Trophoblast cell (in vitro differentiated cells and primary cell): ENCODE measurements at regions not wholly inside any gene's neighbourhood (a gene's known extent, or its start where the extent isn't known, plus 50 kb on each side); places are given as distances from the start of the nearest gene placed in this dataset.

Experiments used
- DNase-seq, 2 donors: peaks; one replicate each; pipeline ENCODE4 v3.0.0-alpha.2; 2016
- H2AFZ ChIP-seq: 2 replicates; pipeline ENCODE4 v1.6.1; 2013; ENCODE audit warnings: low read length, moderate library complexity, mild to moderate bottlenecking; ENCODE audit not compliant: insufficient read depth, poor library complexity
- H2AK5ac ChIP-seq: 2 replicates; pipeline ENCODE4 v1.6.1; 2013; ENCODE audit warnings: mild to moderate bottlenecking, low read length
- H2BK120ac ChIP-seq: 2 replicates; pipeline ENCODE4 v1.6.1; 2013; ENCODE audit warnings: low read length, mild to moderate bottlenecking, moderate library complexity; ENCODE audit not compliant: insufficient read depth, poor library complexity
- H2BK12ac ChIP-seq: 2 replicates; pipeline ENCODE4 v1.6.1; 2013; ENCODE audit warnings: mild to moderate bottlenecking, low read length, moderate library complexity
- H2BK5ac ChIP-seq: 2 replicates; pipeline ENCODE4 v1.6.1; 2013; ENCODE audit warnings: low read length, low read depth, moderate library complexity, mild to moderate bottlenecking; ENCODE audit not compliant: poor library complexity
- H3K14ac ChIP-seq: 2 replicates; pipeline ENCODE4 v1.6.1; 2013; ENCODE audit warnings: mild to moderate bottlenecking, low read length
- H3K18ac ChIP-seq: 2 replicates; pipeline ENCODE4 v1.6.1; 2013; ENCODE audit warnings: mild to moderate bottlenecking, low read length
- H3K23ac ChIP-seq: 2 replicates; pipeline ENCODE4 v1.6.1; 2013; ENCODE audit warnings: low read length
- H3K27ac ChIP-seq: 2 replicates; pipeline ENCODE4 v1.5.1; 2013; ENCODE audit warnings: low read depth, mild to moderate bottlenecking, inconsistent platforms, low read length, moderate library complexity
- H3K27me3 ChIP-seq: 2 replicates; pipeline ENCODE4 v1.6.1; 2013; ENCODE audit warnings: inconsistent platforms, mild to moderate bottlenecking, low read length, moderate library complexity; ENCODE audit not compliant: insufficient read depth
- H3K36me3 ChIP-seq, 2 experiments: 1 replicate in 1 of 2; 2 replicates in 1 of 2; pipeline ENCODE4 v1.6.1; 2013; ENCODE audit warnings: low read length in 2 of 2, mild to moderate bottlenecking in 2 of 2, moderate library complexity in 1 of 2; ENCODE audit not compliant: insufficient read depth in 2 of 2, control insufficient read depth in 1 of 2
- H3K4ac ChIP-seq: 2 replicates; pipeline ENCODE4 v1.6.1; 2013; ENCODE audit warnings: low read depth, mild to moderate bottlenecking, low read length, moderate library complexity
- H3K4me1 ChIP-seq, 2 experiments: 1 replicate in 1 of 2; 2 replicates in 1 of 2; pipeline ENCODE4 v1.6.1; 2013; ENCODE audit warnings: low read length in 2 of 2, mild to moderate bottlenecking in 2 of 2, moderate library complexity in 1 of 2; ENCODE audit not compliant: insufficient read depth in 2 of 2, control insufficient read depth in 1 of 2
- H3K4me2 ChIP-seq: 2 replicates; pipeline ENCODE4 v1.6.1; 2013; ENCODE audit warnings: inconsistent platforms, mild to moderate bottlenecking, low read length, moderate library complexity
- H3K4me3 ChIP-seq: 2 replicates; pipeline ENCODE4 v1.5.1; 2013; ENCODE audit warnings: mild to moderate bottlenecking, low read depth, low read length, inconsistent platforms
- H3K79me1 ChIP-seq: one replicate; pipeline ENCODE4 v1.6.1; 2013; ENCODE audit warnings: low read length
- H3K79me2 ChIP-seq: 2 replicates; pipeline ENCODE4 v1.6.1; 2013; ENCODE audit warnings: low read length, mild to moderate bottlenecking; ENCODE audit not compliant: control insufficient read depth, insufficient read depth, poor library complexity
- H3K9ac ChIP-seq: 2 replicates; pipeline ENCODE4 v1.6.1; 2013; ENCODE audit warnings: mild to moderate bottlenecking, low read length
- H3K9me3 ChIP-seq: 2 replicates; pipeline ENCODE4 v1.6.1; 2013; ENCODE audit warnings: low read depth, mild to moderate bottlenecking, control low read depth, inconsistent platforms, low read length; ENCODE audit not compliant: insufficient read depth
- H4K12ac ChIP-seq: 2 replicates; pipeline ENCODE4 v1.6.1; 2013; ENCODE audit warnings: low read depth, mild to moderate bottlenecking, low read length, moderate library complexity
- H4K8ac ChIP-seq: 2 replicates; pipeline ENCODE4 v1.6.1; 2013; ENCODE audit warnings: low read depth, mild to moderate bottlenecking, low read length, moderate library complexity
- H4K91ac ChIP-seq: one replicate; pipeline ENCODE4 v1.6.1; 2013; ENCODE audit warnings: low read depth, mild to moderate bottlenecking, low read length, moderate library complexity
- WGBS: extraction: QIAGEN DNeasy Blood & Tissue Kit; methylation state at CpG from one replicate; pipeline ENCODE4 v1.1.7; 2013; ENCODE audit warnings: missing lambda C conversion rate; ENCODE audit not compliant: insufficient read length, insufficient coverage; ENCODE audit errors: extremely low coverage; 5-methylcytosine and 5-hydroxymethylcytosine counted together

DNA sequence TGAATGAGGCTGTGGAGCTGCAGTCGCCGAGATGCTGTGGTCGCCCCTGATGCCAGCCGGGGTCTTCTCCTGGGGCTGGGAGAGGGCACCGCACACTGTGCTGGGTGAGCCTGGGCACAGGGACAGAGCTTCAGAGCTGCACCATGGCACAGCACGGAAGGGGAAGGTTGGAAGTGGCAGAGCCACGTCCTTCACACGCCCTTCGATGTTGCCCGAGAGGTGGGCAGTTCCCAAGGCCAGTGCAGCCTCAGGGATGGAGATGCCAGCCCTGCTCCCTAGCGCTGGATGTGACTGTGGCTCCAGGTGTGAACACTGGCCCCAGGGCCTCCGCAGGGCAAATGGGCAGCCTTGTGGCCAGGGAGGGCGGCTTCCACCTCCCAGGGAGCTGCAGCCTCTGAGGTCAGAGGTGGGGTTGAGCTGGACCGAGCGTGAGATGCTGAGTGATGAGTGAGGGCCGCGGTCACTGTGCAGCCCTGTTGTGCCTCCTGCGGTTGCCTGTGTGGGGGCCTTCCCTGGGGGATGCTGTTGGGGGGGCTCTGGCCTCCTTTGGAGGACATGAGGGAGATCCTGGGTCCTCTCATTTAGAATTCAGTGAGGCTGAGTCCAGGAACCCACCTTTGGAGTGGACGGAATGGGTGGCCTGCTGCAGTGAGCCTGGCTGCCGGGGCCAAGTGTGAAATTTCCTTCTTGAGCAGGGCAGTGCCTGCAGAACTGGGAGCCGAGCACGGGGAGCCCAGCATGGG, 1090.0 kb downstream of the BRD1 start:
- Histone ChIP-seq H3K27ac (no peak overlapping the region), H2AFZ (no peak overlapping the region), H3K14ac (no peak overlapping the region), H3K9me3 (peaks cover 5% of the 10 kb centered on the region), H4K91ac (no peak overlapping the region), H4K12ac (no peak overlapping the region), H3K4me2 (no peak overlapping the region), H3K4me3 (no peak overlapping the region), H3K27me3 (no peaks in the 10 kb centered on the region), H2BK5ac (no peak overlapping the region), H3K79me2 (no peaks in the 10 kb centered on the region), H2BK120ac (no peak overlapping the region), H2BK12ac (no peak overlapping the region), H3K36me3 (no peaks in the 10 kb centered on the region), H3K9ac (no peak overlapping the region), H3K18ac (no peak overlapping the region), H3K4ac (no peak overlapping the region), H2AK5ac (no peak overlapping the region), H4K8ac (no peak overlapping the region), H3K4me1 (no peaks in the 10 kb centered on the region), H3K23ac (no peak overlapping the region), H3K79me1 (no peaks in the 10 kb centered on the region)
- WGBS: no CpG with 5 or more reads among the region's 22 CpGs
- no peak for DNase-seq

DNA sequence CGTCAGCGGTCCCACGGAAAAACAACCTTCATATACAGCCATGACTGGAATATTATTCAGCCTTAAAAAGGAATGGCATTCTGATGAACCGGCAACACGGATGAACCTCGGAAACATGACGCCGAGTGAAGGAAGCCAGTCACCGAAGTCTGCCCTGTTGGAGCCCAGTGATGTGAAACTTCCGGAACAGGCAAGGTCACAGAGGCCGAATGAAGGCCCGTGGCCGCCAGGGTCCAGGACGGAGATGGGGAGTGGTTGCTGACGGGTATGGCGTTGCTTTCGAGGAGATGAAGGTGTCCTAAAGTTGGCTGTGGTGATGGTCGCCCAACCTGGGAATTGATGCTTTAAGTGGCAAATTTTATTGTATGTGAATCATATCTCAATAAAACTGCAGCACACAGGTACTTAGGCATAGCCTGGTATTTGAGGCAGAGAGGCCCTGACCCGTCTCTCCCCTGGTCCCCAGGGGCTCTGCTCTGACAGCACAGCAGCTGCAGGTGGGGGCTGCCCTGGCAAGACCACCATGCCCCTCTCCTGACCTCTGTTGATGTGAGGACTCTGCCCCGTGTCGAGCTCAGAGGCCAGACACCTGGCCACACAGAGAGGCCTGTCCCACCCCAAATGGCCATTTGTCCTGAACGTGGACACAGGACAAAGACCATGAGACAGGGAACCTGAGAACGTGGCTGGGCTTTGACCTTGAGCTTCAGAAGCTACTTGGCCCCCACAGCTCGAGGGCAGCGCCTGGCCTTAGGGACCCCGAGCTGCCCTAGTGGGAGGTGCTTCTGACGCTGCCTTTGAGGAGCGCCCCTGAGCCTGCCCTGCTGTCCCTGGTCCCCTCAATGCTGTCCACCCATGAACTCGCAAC, 1090.8 kb downstream of the BRD1 start:
- Histone ChIP-seq H3K18ac (no peak overlapping the region), H3K4me2 (no peak overlapping the region), H3K9ac (no peak overlapping the region), H2AFZ (no peak overlapping the region), H3K27me3 (no peaks in the 10 kb centered on the region), H3K79me2 (no peaks in the 10 kb centered on the region), H3K9me3 (peaks cover 5% of the 10 kb centered on the region), H3K27ac (no peak overlapping the region), H2BK120ac (no peak overlapping the region), H4K8ac (no peak overlapping the region), H3K36me3 (no peaks in the 10 kb centered on the region), H3K23ac (no peak overlapping the region), H2BK12ac (no peak overlapping the region), H2BK5ac (no peak overlapping the region), H3K79me1 (no peaks in the 10 kb centered on the region), H4K12ac (no peak overlapping the region), H4K91ac (no peak overlapping the region), H3K4ac (no peak overlapping the region), H3K14ac (no peak overlapping the region), H3K4me3 (no peak overlapping the region), H2AK5ac (no peak overlapping the region), H3K4me1 (no peaks in the 10 kb centered on the region)
- no CpG with 5 or more reads among the region's 29 CpGs for WGBS
- DNase-seq: no peak

DNA sequence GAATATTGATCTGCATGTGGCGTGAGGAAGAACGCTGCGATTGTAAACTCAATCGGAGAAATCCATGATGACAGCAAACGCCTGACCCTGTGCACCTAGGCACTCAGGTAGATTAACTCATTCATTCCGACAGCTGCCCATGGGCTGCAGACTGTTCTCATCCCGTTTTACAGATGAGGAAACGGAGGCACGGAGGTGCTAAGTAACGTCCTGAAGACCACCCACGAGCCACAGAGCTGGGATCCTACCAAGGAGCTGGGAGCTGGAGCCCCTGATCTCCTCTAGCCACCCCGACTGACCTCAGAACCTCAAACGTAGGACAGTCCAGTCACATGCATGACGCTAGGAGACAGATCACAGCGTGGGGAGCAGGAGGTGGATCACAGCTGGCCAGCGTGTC, 1092.7 kb downstream of the BRD1 start:
- Histone ChIP-seq H2BK12ac (no peak overlapping the region), H3K4me3 (no peak overlapping the region), H2AFZ (no peak overlapping the region), H2AK5ac (no peak overlapping the region), H3K18ac (no peak overlapping the region), H3K9ac (no peak overlapping the region), H4K8ac (no peak overlapping the region), H3K23ac (no peak overlapping the region), H4K91ac (no peak overlapping the region), H2BK120ac (no peak overlapping the region), H3K36me3 (no peaks in the 10 kb centered on the region), H3K9me3 (peaks cover 5% of the 10 kb centered on the region), H3K14ac (no peak overlapping the region), H3K4ac (no peak overlapping the region), H3K79me2 (no peaks in the 10 kb centered on the region), H3K4me1 (no peaks in the 10 kb centered on the region), H3K4me2 (no peak overlapping the region), H4K12ac (no peak overlapping the region), H3K27me3 (no peaks in the 10 kb centered on the region), H2BK5ac (no peak overlapping the region), H3K79me1 (no peaks in the 10 kb centered on the region), H3K27ac (no peak overlapping the region)
- WGBS: no CpG with 5 or more reads among the region's 16 CpGs
- DNase-seq: no peak

DNA sequence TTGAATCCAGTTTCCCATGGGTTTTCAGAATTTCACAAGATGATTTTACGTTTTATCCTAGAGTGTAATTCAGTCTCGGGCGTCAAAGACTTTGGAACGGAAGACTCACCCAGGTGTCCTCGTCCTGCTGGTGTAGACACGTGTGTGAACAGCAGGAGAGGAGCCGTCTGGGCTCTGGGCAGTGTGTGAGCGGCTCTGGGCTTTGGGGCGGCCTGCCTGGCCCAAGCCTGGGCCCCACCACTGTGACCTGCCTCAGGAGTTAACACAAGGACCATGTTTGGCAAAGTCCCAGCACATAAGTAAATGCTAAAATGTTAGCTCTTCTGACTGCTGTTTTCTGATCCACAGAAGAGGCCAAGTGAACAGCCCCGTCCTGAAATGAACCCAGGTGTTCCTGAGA, 1093.3 kb downstream of the BRD1 start:
- no peak overlapping the region for H2BK120ac ChIP-seq
- H4K12ac ChIP-seq: no peak overlapping the region
- H2BK5ac ChIP-seq: no peak overlapping the region
- H4K91ac ChIP-seq: no peak overlapping the region
- H3K27ac ChIP-seq: no peak overlapping the region
- no peak overlapping the region for H3K4me2 ChIP-seq
- no peaks in the 10 kb centered on the region for H3K27me3 ChIP-seq
- no peaks in the 10 kb centered on the region for H3K79me1 ChIP-seq
- H3K4me1 ChIP-seq: no peaks in the 10 kb centered on the region
- H3K14ac ChIP-seq: no peak overlapping the region
- no peak overlapping the region for H3K4ac ChIP-seq
- H3K4me3 ChIP-seq: no peak overlapping the region
- H3K9ac ChIP-seq: peak overlapping the region; percentile 45
- no CpG with 5 or more reads among the region's 10 CpGs for WGBS
- no peak overlapping the region for H3K18ac ChIP-seq
- no peaks in the 10 kb centered on the region for H3K36me3 ChIP-seq
- H4K8ac ChIP-seq: no peak overlapping the region
- DNase-seq: no peak
- no peak overlapping the region for H2AK5ac ChIP-seq
- no peaks in the 10 kb centered on the region for H3K79me2 ChIP-seq
- H2BK12ac ChIP-seq: no peak overlapping the region
- no peak overlapping the region for H3K23ac ChIP-seq
- peaks cover 4% of the 10 kb centered on the region for H3K9me3 ChIP-seq
- no peak overlapping the region for H2AFZ ChIP-seq
